Smooth muscle cell (in vitro differentiated cells): ENCODE measurements at regions not wholly inside any gene's neighbourhood (a gene's known extent, or its start where the extent isn't known, plus 50 kb on each side); places are given as distances from the start of the nearest gene placed in this dataset.

Experiments used
- DNase-seq: peaks from one replicate; lab custom pipeline; 2025; ENCODE audit not compliant: unreplicated experiment; lab: John Stamatoyannopoulos, UW
- H2AFZ ChIP-seq: fragments of 200-600 bp; sonication (generic); 2 replicates; pipeline ENCODE4 v1.6.0; 2016; ENCODE audit warnings: antibody characterized with exemption, low read depth, mild to moderate bottlenecking
- H3F3A ChIP-seq: fragments of 200-600 bp; sonication (generic); 2 replicates; pipeline ENCODE4 v1.6.0; 2017; ENCODE audit warnings: antibody characterized with exemption, low read depth
- H3K27ac ChIP-seq: fragments of 200-600 bp; sonication (generic); 2 replicates; pipeline ENCODE4 v1.5.1; 2016; ENCODE audit warnings: low read depth, mild to moderate bottlenecking
- H3K27me3 ChIP-seq: fragments of 200-600 bp; sonication (generic); 2 replicates; pipeline ENCODE4 v1.6.1; 2016; ENCODE audit warnings: low read depth, mild to moderate bottlenecking
- H3K36me3 ChIP-seq: fragments of 200-600 bp; sonication (generic); 2 replicates; pipeline ENCODE4 v1.5.1; 2016; ENCODE audit warnings: low read depth
- H3K4me1 ChIP-seq: fragments of 200-600 bp; sonication (generic); 2 replicates; pipeline ENCODE4 v1.5.1; 2016; ENCODE audit warnings: low read depth
- H3K4me2 ChIP-seq: fragments of 200-600 bp; sonication (generic); 2 replicates; pipeline ENCODE4 v1.6.0; 2016; ENCODE audit warnings: mild to moderate bottlenecking
- H3K4me3 ChIP-seq: fragments of 200-600 bp; sonication (generic); 2 replicates; pipeline ENCODE4 v1.5.1; 2016; ENCODE audit warnings: mild to moderate bottlenecking
- H3K79me2 ChIP-seq: fragments of 200-600 bp; sonication (generic); 2 replicates; pipeline ENCODE4 v1.6.0; 2016; ENCODE audit warnings: low read depth, mild to moderate bottlenecking
- H3K9ac ChIP-seq: fragments of 200-600 bp; sonication (generic); 2 replicates; pipeline ENCODE4 v1.6.0; 2016; ENCODE audit warnings: low read depth
- H3K9me3 ChIP-seq: fragments of 200-600 bp; sonication (generic); replicated peaks from 2 replicates; pipeline ENCODE4 v1.5.1; 2016; ENCODE audit warnings: low read depth
- H4K20me1 ChIP-seq: fragments of 200-600 bp; sonication (generic); 2 replicates; pipeline ENCODE4 v1.6.0; 2016; ENCODE audit warnings: low read depth
- WGBS: methylation state at CpG from one replicate; pipeline ENCODE4 v1.1.7; 2016; ENCODE audit warnings: low lambda C conversion rate; 5-methylcytosine and 5-hydroxymethylcytosine counted together
- TF ChIP-seq, protein P1 (sequence below): fragments of 200-600 bp; sonication (generic); IDR thresholded peaks from 2 replicates; pipeline ENCODE4 v1.5.1; 2017; ENCODE audit warnings: borderline replicate concordance, mild to moderate bottlenecking, antibody characterized with exemption; ENCODE audit not compliant: insufficient read depth, poor library complexity, severe bottlenecking

DNA sequence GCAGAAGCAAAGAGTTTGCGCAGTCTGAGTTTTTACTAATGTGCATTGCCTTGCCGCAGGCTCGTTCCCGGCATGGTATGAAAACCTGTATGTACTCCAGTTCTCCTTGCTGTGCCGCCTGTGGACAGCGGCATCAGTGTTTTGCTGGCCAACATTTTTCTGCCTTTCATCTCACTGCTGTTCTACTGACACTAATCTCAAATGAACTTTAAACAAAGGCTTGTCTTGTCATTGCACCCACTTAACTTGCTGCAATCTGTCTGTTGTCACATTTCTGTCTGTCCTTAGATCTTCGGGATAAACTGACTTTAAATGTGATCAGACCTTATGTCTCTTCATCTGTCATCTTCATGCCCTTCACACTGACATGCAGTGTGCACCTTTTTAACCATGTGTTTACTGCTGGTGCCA is 71.7 kb upstream of the ZNRF2 start:
- no peak for DNase-seq
- Histone ChIP-seq H3K9ac (no peak overlapping the region), H3K36me3 (no peaks in the 10 kb centered on the region), H3K4me2 (no peak overlapping the region), H3K9me3 (no peaks in the 10 kb centered on the region), H3F3A (no peaks in the 10 kb centered on the region), H3K79me2 (no peaks in the 10 kb centered on the region), H3K27me3 (peaks cover 12% of the 10 kb centered on the region), H4K20me1 (no peaks in the 10 kb centered on the region), H3K27ac (no peak overlapping the region), H3K4me3 (no peak overlapping the region), H3K4me1 (no peaks in the 10 kb centered on the region), H2AFZ (no peak overlapping the region)
- TF ChIP-seq, protein P1, sequence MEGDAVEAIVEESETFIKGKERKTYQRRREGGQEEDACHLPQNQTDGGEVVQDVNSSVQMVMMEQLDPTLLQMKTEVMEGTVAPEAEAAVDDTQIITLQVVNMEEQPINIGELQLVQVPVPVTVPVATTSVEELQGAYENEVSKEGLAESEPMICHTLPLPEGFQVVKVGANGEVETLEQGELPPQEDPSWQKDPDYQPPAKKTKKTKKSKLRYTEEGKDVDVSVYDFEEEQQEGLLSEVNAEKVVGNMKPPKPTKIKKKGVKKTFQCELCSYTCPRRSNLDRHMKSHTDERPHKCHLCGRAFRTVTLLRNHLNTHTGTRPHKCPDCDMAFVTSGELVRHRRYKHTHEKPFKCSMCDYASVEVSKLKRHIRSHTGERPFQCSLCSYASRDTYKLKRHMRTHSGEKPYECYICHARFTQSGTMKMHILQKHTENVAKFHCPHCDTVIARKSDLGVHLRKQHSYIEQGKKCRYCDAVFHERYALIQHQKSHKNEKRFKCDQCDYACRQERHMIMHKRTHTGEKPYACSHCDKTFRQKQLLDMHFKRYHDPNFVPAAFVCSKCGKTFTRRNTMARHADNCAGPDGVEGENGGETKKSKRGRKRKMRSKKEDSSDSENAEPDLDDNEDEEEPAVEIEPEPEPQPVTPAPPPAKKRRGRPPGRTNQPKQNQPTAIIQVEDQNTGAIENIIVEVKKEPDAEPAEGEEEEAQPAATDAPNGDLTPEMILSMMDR, result no peak
- WGBS, result 61% methylated on average over 7 of the region's 7 CpGs

DNA sequence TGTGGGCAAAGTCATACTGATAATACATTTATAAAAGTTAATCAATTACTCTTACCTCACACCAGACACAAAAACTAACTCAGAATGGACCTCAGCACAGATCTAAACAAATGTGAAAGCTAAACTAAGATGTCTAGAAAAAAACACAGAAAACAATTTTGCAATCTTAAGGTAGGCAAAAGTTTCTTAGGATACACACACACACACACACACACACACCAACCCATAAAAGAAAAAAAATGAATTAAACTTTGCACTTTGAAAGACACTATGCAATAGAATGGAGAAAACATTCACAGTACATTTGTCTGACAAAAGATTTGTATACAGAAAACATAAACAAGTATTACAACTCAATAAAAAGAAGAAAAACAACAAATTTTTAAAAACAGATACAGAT is 70.8 kb upstream of the ZNRF2 start:
- no peaks in the 10 kb centered on the region for H3K4me1 ChIP-seq

DNA sequence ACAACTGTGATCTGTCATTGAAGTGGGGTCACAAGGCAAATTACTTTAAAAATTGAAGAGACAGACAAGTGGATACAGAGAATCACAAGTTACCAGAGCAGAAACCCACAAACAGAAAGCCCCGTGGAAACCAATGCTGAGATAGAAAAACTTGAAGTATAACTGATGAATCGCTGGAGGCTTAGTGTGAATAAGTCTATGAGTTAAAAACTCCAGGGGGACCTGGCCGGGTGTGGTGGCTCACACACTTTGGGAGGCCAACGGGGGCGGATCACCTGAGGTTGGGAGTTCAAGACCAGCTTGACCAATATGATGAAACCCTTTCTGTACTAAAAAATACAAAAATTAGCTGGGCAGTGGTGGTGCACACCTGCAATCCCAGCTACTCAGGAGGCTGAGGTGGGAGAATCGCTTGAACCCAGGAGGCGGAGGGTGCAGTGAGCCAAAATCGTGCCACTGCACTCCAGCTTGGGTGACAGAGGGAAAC is 69.7 kb upstream of the ZNRF2 start:
- Histone ChIP-seq H4K20me1 (no peaks in the 10 kb centered on the region), H3K9ac (no peak overlapping the region), H3K27ac (no peak overlapping the region), H3K36me3 (no peaks in the 10 kb centered on the region), H3K4me3 (no peak overlapping the region), H2AFZ (no peak overlapping the region), H3K9me3 (no peaks in the 10 kb centered on the region), H3F3A (no peaks in the 10 kb centered on the region), H3K79me2 (no peaks in the 10 kb centered on the region), H3K4me1 (no peaks in the 10 kb centered on the region), H3K27me3 (peaks cover 12% of the 10 kb centered on the region), H3K4me2 (no peak overlapping the region)
- DNase-seq, result no peak
- 93% methylated on average over 8 of the region's 8 CpGs for WGBS
- TF ChIP-seq, protein P1, result no peak

More for the DNA sequence above, 70.8 kb upstream of the ZNRF2 start:
- H3K36me3 ChIP-seq, result no peaks in the 10 kb centered on the region
- no peaks in the 10 kb centered on the region for H3F3A ChIP-seq
- TF ChIP-seq, protein P1, result no peak
- H3K27me3 ChIP-seq, result peaks cover 12% of the 10 kb centered on the region
- H3K9me3 ChIP-seq, result no peaks in the 10 kb centered on the region
- no peaks in the 10 kb centered on the region for H3K79me2 ChIP-seq
- H3K9ac ChIP-seq, result no peak overlapping the region
- no peak overlapping the region for H3K27ac ChIP-seq
- H4K20me1 ChIP-seq, result no peaks in the 10 kb centered on the region
- no peak overlapping the region for H3K4me2 ChIP-seq
- H3K4me3 ChIP-seq, result no peak overlapping the region
- DNase-seq, result no peak
- no peak overlapping the region for H2AFZ ChIP-seq

DNA sequence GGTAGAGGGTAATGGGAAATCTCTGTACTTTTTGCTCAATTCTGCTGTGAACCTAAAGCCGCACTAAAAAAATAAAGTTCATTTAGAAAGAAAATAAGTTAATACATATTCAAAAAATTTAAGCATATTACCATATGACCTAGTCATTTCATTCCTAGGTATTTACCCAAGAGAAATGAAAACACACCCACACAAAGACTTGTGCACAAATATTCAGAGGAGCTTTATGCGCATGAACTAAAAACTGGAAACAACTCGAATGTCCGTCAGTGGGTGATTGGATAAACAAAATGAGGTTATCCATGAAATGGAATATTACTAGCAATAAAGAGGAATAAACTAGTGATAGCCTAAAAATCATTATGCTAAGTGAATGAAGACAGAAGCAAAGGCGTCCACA is 62.6 kb upstream of the ZNRF2 start:
- no peak overlapping the region for H3K4me2 ChIP-seq
- TF ChIP-seq, protein P1, result no peak
- H3F3A ChIP-seq, result peaks cover 14% of the 10 kb centered on the region
- H3K27me3 ChIP-seq, result no peaks in the 10 kb centered on the region
- H3K27ac ChIP-seq, result no peak overlapping the region
- H3K9ac ChIP-seq, result no peak overlapping the region
- peaks cover 20% of the 10 kb centered on the region for H3K4me1 ChIP-seq
- no peaks in the 10 kb centered on the region for H3K79me2 ChIP-seq
- 98% methylated on average over 5 of the region's 5 CpGs for WGBS
- peaks cover 10% of the 10 kb centered on the region for H4K20me1 ChIP-seq
- H2AFZ ChIP-seq, result no peak overlapping the region
- no peaks in the 10 kb centered on the region for H3K36me3 ChIP-seq
- H3K9me3 ChIP-seq, result no peaks in the 10 kb centered on the region
- DNase-seq, result no peak
- no peak overlapping the region for H3K4me3 ChIP-seq
